HUES48 (cell line): ENCODE measurements at regions not wholly inside any gene's neighbourhood (a gene's known extent, or its start where the extent isn't known, plus 50 kb on each side); places are given as distances from the start of the nearest gene placed in this dataset.
A peak's percentile ranks its signal among the peaks of the same experiment; 100 is the strongest.

Source experiments
- H3K27ac ChIP-seq: one replicate; pipeline ENCODE4 v1.7.0; 2013; ENCODE audit warnings: low read depth, low read length, inconsistent platforms
- H3K27me3 ChIP-seq: 2 replicates; pipeline ENCODE4 v1.6.1; 2013; ENCODE audit warnings: mild to moderate bottlenecking, low read length; ENCODE audit not compliant: control insufficient read depth, insufficient read depth
- H3K36me3 ChIP-seq: 2 replicates; pipeline ENCODE4 v1.6.1; 2013; ENCODE audit warnings: low read length; ENCODE audit not compliant: control insufficient read depth, insufficient read depth
- H3K4me1 ChIP-seq: 2 replicates; pipeline ENCODE4 v1.6.1; 2013; ENCODE audit warnings: mild to moderate bottlenecking, low read length; ENCODE audit not compliant: control insufficient read depth, insufficient read depth
- H3K4me3 ChIP-seq: 2 replicates; pipeline ENCODE4 v1.5.1; 2013; ENCODE audit warnings: mild to moderate bottlenecking, low read depth, low read length
- H3K9ac ChIP-seq: 2 replicates; pipeline ENCODE4 v1.6.1; 2013; ENCODE audit warnings: mild to moderate bottlenecking, low read depth, low read length, moderate library complexity
- H3K9me3 ChIP-seq: 2 replicates; pipeline ENCODE4 v1.6.1; 2013; ENCODE audit warnings: low read length; ENCODE audit not compliant: control insufficient read depth, insufficient read depth

DNA sequence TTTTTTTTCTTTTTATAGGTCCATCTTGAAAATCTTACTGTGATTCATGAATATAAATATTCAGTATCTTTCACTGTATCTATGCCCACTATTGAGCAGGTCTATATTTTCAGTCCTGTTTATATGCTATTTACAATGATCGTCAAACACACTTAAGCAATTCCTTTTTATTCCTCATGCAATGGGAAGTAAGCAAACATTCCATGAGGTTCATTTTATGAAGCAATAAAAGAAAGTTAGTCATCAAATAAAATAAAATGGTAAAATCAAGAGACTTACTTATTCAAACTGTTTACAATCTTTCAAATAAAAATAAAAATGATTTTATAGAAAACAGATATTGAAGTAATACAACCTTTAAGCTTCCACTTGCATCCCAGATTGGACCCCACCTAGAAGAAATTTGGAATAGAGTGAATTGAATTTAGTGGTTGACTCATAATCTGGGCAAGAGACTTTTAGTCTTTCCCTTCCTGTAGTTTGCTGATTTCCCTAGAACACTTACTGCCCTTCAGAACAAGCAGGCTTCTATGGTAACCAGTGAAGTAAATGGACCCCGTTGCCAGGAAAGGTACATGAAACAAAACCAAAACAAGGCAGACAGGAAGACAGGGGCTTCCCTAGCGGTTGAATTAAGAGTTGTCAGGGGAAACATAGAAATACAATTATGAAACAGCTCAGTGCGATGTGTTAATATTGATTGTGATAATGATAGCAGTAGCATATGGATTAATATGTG is 241.0 kb upstream of the ATP2B1 start:
- H3K9me3 ChIP-seq: no peaks in the 10 kb centered on the region
- H3K36me3 ChIP-seq: no peaks in the 10 kb centered on the region
- peaks cover 24% of the 10 kb centered on the region for H3K4me1 ChIP-seq
- no peak overlapping the region for H3K4me3 ChIP-seq
- H3K27me3 ChIP-seq: no peaks in the 10 kb centered on the region
- no peak overlapping the region for H3K27ac ChIP-seq
- H3K9ac ChIP-seq: no peak overlapping the region

DNA sequence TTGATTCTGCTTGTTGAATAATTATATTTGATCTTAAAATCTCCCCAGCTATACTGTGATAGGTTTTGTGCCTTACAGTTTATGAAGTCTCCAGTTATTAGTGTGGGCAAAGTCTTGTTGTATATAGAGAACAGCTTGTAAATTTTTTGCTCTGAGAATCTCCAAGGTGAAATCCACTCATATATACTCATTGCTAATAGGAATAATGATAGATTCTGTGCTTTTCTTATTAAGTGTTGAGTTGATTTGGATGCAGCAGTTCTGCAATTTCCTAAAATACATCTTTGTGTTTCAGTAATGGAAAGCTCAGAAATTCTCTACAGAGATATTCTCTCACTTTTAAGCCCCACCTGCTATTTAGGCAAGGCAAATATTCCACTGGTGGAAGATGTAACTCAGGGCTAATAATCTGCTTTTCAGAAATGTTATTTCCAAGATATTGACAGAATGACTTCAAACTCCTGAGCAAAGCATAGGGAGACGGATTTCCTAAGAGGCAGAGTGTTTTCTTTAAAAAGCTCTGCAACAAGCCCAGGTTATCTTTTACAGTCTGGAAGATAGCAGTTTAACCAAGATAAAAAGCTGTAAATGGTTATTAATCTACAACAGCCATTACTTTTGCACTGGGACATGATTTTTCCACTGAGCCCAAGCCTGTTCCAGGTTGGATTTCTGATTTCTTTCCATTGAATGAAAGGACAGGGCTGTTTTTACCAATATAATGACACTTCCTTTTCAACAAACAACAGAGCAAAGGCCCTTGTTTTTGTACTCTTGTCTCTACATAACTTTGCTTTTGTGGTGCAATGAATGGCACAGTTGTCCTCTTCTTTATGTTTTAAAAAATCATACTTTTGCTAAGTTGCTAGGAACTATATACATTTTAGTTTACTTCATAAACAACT is 239.9 kb upstream of the ATP2B1 start:
- peak overlapping the region; percentile 62 for H3K27ac ChIP-seq
- no peak overlapping the region for H3K4me3 ChIP-seq
- no peak overlapping the region for H3K9ac ChIP-seq
- H3K4me1 ChIP-seq: peaks cover 24% of the 10 kb centered on the region
- no peaks in the 10 kb centered on the region for H3K36me3 ChIP-seq
- H3K27me3 ChIP-seq: no peaks in the 10 kb centered on the region
- H3K9me3 ChIP-seq: no peaks in the 10 kb centered on the region

GRCh38 chr12:89947437-89948270 is 239.0 kb upstream of the ATP2B1 start:
- peak overlapping the region; percentile 22; the same call in 1 of the 2 replicates for H3K4me3 ChIP-seq
- H3K27ac ChIP-seq: peak overlapping the region; percentile 62
- no peaks in the 10 kb centered on the region for H3K9me3 ChIP-seq
- no peaks in the 10 kb centered on the region for H3K36me3 ChIP-seq
- H3K9ac ChIP-seq: no peak overlapping the region
- no peaks in the 10 kb centered on the region for H3K27me3 ChIP-seq
- peaks cover 24% of the 10 kb centered on the region for H3K4me1 ChIP-seq

DNA sequence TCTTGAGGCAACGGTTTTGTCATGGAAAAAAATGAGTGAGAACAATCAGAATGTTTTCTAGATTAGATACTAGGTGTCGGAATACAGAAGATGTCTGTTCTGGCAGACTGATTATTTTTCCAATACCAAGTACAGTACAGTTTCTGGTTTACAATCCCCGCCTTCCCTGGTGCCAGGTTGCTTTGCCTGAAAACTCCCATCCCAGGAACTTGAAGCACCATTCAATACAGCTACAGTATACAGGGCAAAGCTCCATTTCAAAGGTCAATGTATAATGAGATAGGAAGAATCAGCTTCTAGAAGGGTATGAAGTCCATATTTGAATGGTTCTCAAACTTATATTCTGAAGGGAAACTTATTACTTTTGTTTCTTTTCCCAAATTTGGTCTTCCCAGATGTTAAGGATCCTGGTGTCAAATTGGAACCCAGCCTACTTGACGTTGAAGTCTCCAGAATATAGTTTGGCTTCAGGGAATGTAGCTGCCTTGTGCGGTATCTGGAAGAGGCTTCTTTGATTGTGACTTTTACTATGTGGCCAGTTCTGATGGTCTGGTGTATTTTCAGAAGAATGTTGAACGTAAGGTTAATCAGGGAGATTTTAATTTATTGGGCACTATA is 238.0 kb upstream of the ATP2B1 start:
- no peaks in the 10 kb centered on the region for H3K27me3 ChIP-seq
- H3K36me3 ChIP-seq: no peaks in the 10 kb centered on the region
- H3K4me1 ChIP-seq: peaks cover 24% of the 10 kb centered on the region
- H3K27ac ChIP-seq: no peak overlapping the region
- no peak overlapping the region for H3K4me3 ChIP-seq
- H3K9me3 ChIP-seq: no peaks in the 10 kb centered on the region
- H3K9ac ChIP-seq: no peak overlapping the region

GRCh38 chr12:89945123-89945522 is 236.5 kb upstream of the ATP2B1 start:
- no peaks in the 10 kb centered on the region for H3K27me3 ChIP-seq
- no peak overlapping the region for H3K4me3 ChIP-seq
- H3K9me3 ChIP-seq: no peaks in the 10 kb centered on the region
- H3K4me1 ChIP-seq: peaks cover 24% of the 10 kb centered on the region
- H3K9ac ChIP-seq: no peak overlapping the region
- H3K27ac ChIP-seq: no peak overlapping the region
- no peaks in the 10 kb centered on the region for H3K36me3 ChIP-seq

- Histone ChIP-seq H3K4me1 (peaks cover 24% of the 10 kb centered on the region), H3K27ac (no peak overlapping the region), H3K4me3 (no peak overlapping the region), H3K9me3 (no peaks in the 10 kb centered on the region), H3K36me3 (no peaks in the 10 kb centered on the region), H3K27me3 (no peaks in the 10 kb centered on the region), H3K9ac (no peak overlapping the region)
Observed at GRCh38 chr12:89943463-89943862, 234.8 kb upstream of the ATP2B1 start.

- no peaks in the 10 kb centered on the region for H3K36me3 ChIP-seq
- no peak overlapping the region for H3K9ac ChIP-seq
- no peaks in the 10 kb centered on the region for H3K9me3 ChIP-seq
- peaks cover 16% of the 10 kb centered on the region; the same call in 1 of the 2 replicates for H3K4me1 ChIP-seq
- no peak overlapping the region for H3K4me3 ChIP-seq
- H3K27me3 ChIP-seq: no peaks in the 10 kb centered on the region
- no peak overlapping the region for H3K27ac ChIP-seq
Observed at GRCh38 chr12:89941436-89941835, 232.8 kb upstream of the ATP2B1 start.

DNA sequence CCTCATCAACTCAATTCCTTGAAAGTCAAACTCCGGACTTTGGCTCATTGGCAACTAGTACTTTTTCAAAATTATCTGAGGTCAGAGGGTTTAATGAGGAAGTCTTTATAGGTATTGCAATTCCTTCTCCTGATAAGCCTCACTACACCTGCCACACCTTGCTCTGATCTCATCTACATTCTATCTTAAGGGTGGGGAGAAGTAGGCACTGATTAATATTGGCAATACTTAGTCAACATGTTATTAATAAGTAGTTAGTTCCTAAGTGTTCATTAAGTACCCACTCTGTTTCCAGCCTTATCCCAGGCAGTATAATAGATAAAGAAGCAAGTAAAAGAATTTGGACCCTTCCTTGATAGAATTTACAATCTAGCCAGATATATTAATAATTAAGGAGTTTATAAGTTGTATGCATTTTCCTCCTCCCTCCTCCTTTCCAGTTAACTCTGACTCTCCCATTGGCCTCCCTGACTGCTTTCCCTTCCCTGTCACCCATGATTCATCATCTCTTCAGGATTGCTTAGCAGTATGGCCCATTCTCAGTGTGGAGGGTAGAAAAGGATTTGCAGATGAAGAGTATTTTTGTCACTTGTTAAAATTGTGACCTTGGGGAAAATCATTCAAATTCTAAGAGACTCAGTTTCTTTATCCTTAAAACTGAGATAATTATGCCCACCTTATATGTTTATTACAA is 231.0 kb upstream of the ATP2B1 start:
- no peaks in the 10 kb centered on the region for H3K27me3 ChIP-seq
- no peaks in the 10 kb centered on the region for H3K9me3 ChIP-seq
- no peaks in the 10 kb centered on the region for H3K36me3 ChIP-seq
- H3K9ac ChIP-seq: no peak overlapping the region
- no peak overlapping the region for H3K4me3 ChIP-seq
- H3K27ac ChIP-seq: no peak overlapping the region
- H3K4me1 ChIP-seq: peaks cover 16% of the 10 kb centered on the region; the same call in 1 of the 2 replicates

DNA sequence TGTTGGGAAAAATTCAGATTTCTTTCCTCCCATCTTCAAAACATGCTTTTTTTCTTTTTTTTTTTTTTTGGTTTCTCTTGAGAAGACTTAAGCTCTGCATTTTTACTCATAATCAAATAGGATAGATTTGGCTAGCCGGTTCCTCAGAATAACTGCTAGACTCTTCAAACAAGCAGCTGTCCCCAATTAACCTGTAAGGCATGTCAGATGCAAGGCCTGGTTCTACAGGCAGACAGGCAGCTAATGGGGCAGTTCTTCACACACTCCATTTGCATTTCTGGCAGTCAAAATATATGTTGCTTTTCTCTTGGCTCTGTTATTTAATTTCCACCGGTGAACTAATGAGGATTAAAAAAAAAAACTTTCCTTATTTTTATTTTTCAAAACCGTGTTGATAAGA is 228.0 kb upstream of the ATP2B1 start:
- Histone ChIP-seq H3K9me3 (no peaks in the 10 kb centered on the region), H3K27ac (no peak overlapping the region), H3K4me1 (peaks cover 16% of the 10 kb centered on the region; the same call in 1 of the 2 replicates), H3K27me3 (no peaks in the 10 kb centered on the region), H3K36me3 (no peaks in the 10 kb centered on the region), H3K9ac (no peak overlapping the region), H3K4me3 (no peak overlapping the region)

GRCh38 chr12:89935850-89936249 is 227.2 kb upstream of the ATP2B1 start:
- Histone ChIP-seq H3K27ac (no peak overlapping the region), H3K36me3 (no peaks in the 10 kb centered on the region), H3K9me3 (no peaks in the 10 kb centered on the region), H3K27me3 (no peaks in the 10 kb centered on the region), H3K9ac (no peak overlapping the region), H3K4me1 (peaks cover 21% of the 10 kb centered on the region; the same call in 1 of the 2 replicates), H3K4me3 (no peak overlapping the region)
